Choroid plexus epithelial cell (primary cell): ENCODE measurements at regions not wholly inside any gene's neighbourhood (a gene's known extent, or its start where the extent isn't known, plus 50 kb on each side); places are given as distances from the start of the nearest gene placed in this dataset.

Experiments used
- DNase-seq: peaks from one replicate; pipeline ENCODE4 v3.0.0-alpha.2; 2010; ENCODE audit warnings: low read depth
- H3K4me3 ChIP-seq: 2 replicates; pipeline ENCODE4 v1.5.1; 2011; ENCODE audit warnings: low read depth, mild to moderate bottlenecking, control low read depth, low read length, moderate library complexity
- TF ChIP-seq, protein P1 (sequence below): conservative IDR thresholded peaks from 2 replicates; pipeline ENCODE4 v1.5.1; 2011; ENCODE audit warnings: low read depth, mild to moderate bottlenecking, control low read depth, inconsistent platforms, low read length, moderate library complexity

- H3K4me3 ChIP-seq = no peak overlapping the region
- TF ChIP-seq, protein P1, sequence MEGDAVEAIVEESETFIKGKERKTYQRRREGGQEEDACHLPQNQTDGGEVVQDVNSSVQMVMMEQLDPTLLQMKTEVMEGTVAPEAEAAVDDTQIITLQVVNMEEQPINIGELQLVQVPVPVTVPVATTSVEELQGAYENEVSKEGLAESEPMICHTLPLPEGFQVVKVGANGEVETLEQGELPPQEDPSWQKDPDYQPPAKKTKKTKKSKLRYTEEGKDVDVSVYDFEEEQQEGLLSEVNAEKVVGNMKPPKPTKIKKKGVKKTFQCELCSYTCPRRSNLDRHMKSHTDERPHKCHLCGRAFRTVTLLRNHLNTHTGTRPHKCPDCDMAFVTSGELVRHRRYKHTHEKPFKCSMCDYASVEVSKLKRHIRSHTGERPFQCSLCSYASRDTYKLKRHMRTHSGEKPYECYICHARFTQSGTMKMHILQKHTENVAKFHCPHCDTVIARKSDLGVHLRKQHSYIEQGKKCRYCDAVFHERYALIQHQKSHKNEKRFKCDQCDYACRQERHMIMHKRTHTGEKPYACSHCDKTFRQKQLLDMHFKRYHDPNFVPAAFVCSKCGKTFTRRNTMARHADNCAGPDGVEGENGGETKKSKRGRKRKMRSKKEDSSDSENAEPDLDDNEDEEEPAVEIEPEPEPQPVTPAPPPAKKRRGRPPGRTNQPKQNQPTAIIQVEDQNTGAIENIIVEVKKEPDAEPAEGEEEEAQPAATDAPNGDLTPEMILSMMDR = no peak
- DNase-seq = no peak
Measured at GRCh38 chr7:55623617-55624016, 51.3 kb upstream of the VOPP1 start.

DNA sequence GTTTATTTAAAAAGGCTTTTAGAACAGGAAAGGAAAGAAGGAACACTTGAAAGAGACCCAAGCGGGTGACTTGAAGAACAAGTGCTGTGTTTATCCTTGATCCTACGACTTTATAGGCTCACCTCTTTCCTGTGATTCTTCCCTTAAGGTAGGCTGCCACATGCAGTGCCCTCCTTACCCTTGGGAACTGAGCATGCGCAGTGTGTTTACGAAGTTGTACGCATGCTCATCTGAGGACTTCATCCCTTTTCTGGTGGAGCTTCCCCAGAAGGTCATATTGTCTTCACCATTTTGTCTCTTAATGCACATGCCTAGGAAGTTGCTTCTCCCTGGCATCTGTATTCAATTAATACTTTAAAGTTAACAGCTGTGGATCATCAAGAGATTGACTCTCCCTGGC is 49.9 kb upstream of the VOPP1 start:
- DNase-seq = no peak
- TF ChIP-seq, protein P1 = no peak
- H3K4me3 ChIP-seq = no peak overlapping the region
